HPDE6-E6E7 (cell line): ENCODE measurements at regions not wholly inside any gene's neighbourhood (a gene's known extent, or its start where the extent isn't known, plus 50 kb on each side); places are given as distances from the start of the nearest gene placed in this dataset.

ENCODE experiments used
- DNase-seq: peaks from one replicate; pipeline ENCODE4 v3.0.0; 2011; ENCODE audit warnings: missing footprints; ENCODE audit errors: extremely low spot score

DNA sequence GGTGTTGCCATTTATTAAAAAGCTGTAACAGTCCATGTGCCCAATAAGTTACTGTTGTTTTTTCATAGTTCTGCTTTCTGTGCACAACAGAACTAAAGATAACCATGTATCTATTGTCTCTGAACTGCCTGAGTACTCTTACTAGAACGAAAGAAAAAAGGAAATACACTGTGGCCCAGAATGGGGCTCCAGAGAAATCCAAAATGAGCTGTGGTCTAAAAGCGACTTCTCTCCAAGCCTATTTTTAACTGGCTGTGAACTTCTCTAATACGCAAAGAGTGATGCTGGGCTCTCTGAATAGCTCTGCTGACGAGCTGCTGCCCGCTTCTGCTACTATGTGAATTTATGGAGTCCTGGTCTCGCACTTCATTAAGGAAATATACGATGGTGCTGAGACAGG is 56.2 kb upstream of the LPP start:
- no peak for DNase-seq

DNA sequence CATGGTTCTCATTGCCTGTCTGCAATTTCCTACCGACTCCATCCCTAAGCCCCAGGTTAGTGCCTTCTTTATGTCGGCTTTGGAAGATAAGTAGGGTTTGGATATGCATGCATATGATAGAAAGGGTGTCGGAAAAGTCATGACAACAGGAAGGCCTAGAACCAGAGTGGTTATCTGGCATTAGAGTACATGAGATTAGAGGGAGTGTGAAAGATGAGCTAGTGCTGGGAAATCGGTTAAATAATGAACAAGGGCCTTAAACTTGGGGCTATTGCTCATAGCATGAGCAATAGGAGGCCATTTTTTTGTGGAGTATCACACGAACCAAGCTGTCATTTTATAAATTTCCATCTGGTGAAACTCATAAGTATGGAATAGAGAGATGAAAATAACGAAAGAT is 54.0 kb upstream of the LPP start:
- no peak for DNase-seq

DNA sequence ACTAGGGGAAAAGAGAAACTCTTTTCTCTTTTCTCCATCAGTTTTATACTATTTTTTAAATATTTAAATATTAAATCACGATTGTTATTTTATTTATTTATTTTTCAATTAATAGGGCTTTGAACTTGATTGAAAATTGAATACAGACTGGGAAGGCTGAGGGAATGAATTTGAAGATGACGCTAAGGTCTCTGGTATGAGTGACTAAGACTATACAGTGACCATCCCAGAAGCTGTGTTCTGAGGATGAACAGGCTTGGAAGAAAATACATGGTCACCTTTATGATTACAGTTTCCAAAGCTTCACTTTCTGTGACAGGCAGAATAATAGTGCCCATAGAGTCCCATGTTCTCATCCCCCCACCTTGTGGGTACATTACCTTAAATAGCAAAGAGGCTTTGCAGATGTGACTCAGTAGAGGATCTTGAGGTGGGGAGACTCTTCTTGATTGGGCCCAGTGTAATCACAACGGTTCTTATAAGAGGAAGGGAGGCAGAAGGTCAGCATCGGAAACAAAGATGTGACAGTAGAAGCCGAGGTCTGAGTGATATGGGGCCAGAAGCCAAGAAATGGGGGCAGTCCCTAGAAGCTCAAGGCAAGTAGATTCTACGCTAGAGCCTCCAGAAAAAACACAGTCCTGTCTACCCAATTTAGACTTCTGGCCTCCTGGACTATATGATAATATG is 51.0 kb upstream of the LPP start:
- no peak for DNase-seq

DNA sequence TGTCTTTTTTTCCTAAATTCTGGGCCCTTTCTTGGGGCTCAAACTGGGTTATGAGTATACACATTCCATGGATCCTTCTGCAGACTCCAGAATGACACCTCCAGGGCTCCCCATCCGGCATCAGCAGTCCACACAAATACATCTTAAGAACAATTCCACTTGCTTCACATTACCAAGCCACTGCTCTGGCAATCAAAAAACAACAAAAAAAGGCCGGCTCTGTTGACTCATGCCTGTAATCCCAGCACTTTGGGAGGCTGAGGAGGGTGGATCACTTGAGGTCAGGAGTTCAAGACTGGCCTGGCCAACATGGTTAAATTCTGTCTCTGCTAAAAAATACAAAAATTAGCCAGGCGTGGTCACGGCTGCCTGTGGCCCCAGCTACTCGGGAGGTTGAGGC is 49.9 kb upstream of the LPP start:
- no peak for DNase-seq
